Iris pigment epithelial cell (primary cell): ENCODE measurements at regions not wholly inside any gene's neighbourhood (a gene's known extent, or its start where the extent isn't known, plus 50 kb on each side); places are given as distances from the start of the nearest gene placed in this dataset.
"Not testable (repeated sequence)": the region's sequence is repeated elsewhere in the genome, so short reads cannot be mapped to it uniquely, and the experiment has no call there.

ENCODE experiments used
- DNase-seq: peaks from one replicate; pipeline ENCODE4 v3.0.0-alpha.2; 2011; ENCODE audit warnings: low read depth

GRCh38 chr1:222470252-222470805, 77.6 kb downstream of the HHIPL2 start:
- not testable (repeated sequence) for DNase-seq

- no peak for DNase-seq
These were observed 81.6 kb downstream of the HHIPL2 start for GRCh38 chr1:222466150-222466865.

GRCh38 chr1:222465211-222466041, 82.5 kb downstream of the HHIPL2 start:
- peak; percentile 94 for DNase-seq

- peak; percentile 68 for DNase-seq
These were observed 83.1 kb downstream of the HHIPL2 start for GRCh38 chr1:222464841-222465210.

- DNase-seq = no peak
These were observed 84.7 kb downstream of the HHIPL2 start for GRCh38 chr1:222463059-222463730.

- no peak for DNase-seq
These were observed 85.3 kb downstream of the HHIPL2 start for GRCh38 chr1:222462601-222463000.

- DNase-seq = no peak
These were observed 86.0 kb downstream of the HHIPL2 start for GRCh38 chr1:222461941-222462340.

GRCh38 chr1:222459652-222460051, 88.3 kb downstream of the HHIPL2 start:
- DNase-seq = no peak

GRCh38 chr1:222457513-222457912, 90.4 kb downstream of the HHIPL2 start:
- no peak for DNase-seq

GRCh38 chr1:222457084-222457483, 90.8 kb downstream of the HHIPL2 start:
- DNase-seq = no peak

GRCh38 chr1:222455188-222455879, 92.6 kb downstream of the HHIPL2 start:
- peak; percentile 84 for DNase-seq

- DNase-seq = no peak
These were observed 93.1 kb downstream of the HHIPL2 start for GRCh38 chr1:222454782-222455181.

GRCh38 chr1:222454186-222454585, 93.7 kb downstream of the HHIPL2 start:
- no peak for DNase-seq

- no peak for DNase-seq
These were observed 95.9 kb downstream of the HHIPL2 start for GRCh38 chr1:222452031-222452430.

- DNase-seq = no peak
These were observed 104.3 kb downstream of the HHIPL2 start for GRCh38 chr1:222443566-222443965.

GRCh38 chr1:222441066-222441465, 106.8 kb downstream of the HHIPL2 start:
- no peak for DNase-seq

GRCh38 chr1:222424826-222425225, 123.1 kb downstream of the HHIPL2 start:
- DNase-seq = no peak

- DNase-seq = no peak
These were observed 126.5 kb downstream of the HHIPL2 start for GRCh38 chr1:222421380-222421779.

- DNase-seq = no peak
These were observed 127.3 kb downstream of the HHIPL2 start for GRCh38 chr1:222420633-222421032.

- no peak for DNase-seq
These were observed 129.2 kb downstream of the HHIPL2 start for GRCh38 chr1:222418654-222419053.

GRCh38 chr1:222417264-222417663, 130.6 kb downstream of the HHIPL2 start:
- DNase-seq = no peak
